RPMI8226 (cell line): ENCODE measurements at regions not wholly inside any gene's neighbourhood (a gene's known extent, or its start where the extent isn't known, plus 50 kb on each side); places are given as distances from the start of the nearest gene placed in this dataset.

Experiments used
- DNase-seq: peaks from one replicate; pipeline ENCODE4 v3.0.0-alpha.2; 2015

DNA sequence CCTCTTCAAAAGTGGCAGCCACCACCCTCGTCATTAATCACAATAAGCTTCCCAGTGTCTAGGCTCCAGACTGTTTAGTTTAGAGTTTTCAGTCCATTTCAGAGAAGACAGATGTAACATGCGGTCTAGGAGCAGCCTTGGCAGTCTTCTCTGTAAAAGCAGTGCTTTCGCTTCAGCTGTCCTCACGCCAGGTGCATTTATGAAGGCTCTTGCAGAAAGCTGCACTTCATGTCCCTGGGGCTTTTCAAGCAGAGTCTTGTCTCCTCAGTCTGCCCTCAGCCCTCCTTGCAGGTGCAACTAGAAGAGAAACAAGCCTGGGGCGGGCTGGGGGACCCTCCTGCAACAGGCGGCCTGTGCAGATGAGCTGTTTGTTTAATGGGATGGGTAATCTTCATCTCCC, 281.9 kb downstream of the DRD1 start:
- peak; percentile 5 for DNase-seq

DNA sequence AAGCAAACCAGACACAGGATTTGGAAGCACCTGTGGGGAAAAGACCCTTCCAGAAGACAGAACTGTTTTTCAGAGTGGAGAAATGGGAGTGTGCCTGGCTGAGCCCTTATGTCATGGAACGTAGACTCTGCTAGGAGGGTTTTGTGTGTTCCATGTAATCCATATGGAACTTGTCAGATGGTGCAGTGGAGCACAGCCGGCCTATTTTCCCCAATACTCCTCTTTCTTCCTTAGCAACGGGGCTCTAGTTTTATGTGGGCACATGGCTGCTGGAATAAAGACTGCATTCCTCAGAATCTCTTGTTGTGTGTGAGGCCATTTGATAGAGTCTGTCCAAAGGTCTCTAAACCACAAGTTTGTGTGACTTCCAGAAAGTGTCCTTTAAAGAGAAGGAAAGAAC, 284.0 kb downstream of the DRD1 start:
- DNase-seq, result no peak

DNA sequence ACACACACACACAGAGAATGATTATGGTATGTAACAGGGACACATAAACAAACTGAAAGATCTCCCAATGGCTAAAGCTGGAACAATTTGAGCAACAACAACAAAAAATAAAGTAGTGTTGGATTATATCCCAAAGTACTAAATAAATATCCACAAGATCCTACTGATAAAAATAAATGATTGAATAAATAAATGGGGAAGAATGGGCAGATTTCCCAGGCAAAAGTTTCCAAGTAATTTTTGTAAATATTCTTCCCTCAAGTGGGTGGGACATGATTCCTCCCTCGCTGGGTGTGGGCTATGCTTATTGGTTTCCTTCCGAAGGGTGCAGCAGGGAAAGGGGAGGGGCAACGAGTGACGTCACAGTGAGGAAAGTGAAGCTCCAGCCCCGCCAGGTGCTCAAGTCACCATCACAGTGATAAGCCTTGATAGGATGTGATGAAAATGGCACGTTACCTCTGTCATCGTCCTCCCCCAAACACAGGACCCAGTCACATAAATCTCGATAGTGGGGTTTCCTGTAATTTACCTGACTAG, 295.3 kb downstream of the DRD1 start:
- no peak for DNase-seq

DNA sequence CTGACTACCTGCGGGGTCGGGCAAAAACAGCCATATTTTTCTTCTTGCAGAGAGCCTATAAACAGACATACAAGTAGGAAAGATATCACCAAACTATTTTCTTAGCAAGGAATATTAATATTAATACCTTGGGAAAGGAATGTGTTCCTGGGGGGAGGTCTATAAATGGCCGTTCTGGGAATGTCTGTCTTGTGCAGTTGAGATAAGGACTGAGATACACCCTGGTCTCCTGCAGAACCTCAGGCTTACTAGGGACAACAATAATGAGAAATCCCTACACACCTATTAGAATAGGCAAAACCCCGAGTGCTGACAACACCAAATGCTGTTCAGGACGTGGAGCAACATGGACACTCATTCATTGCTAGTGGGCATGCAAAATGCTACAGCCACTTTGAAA, 297.2 kb downstream of the DRD1 start:
- no peak for DNase-seq

DNA sequence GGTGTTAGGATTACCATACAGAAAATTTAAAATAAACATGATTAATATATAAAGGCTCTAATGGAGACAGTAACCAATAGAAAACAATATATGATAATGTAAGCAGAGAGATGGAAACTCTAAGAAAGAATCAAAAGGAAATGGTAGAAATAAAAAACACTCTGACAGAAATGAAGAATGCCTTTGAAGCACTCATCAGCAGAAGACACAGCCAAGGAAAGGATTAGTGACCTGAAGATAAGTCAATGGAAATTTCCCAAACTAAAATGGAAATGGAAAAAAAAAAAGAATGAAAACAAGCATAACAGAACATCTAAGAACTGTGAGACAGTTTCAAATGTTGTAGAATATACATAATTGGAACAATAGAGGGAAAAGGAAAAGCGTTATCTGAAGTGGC, 302.6 kb downstream of the DRD1 start:
- no peak for DNase-seq

DNA sequence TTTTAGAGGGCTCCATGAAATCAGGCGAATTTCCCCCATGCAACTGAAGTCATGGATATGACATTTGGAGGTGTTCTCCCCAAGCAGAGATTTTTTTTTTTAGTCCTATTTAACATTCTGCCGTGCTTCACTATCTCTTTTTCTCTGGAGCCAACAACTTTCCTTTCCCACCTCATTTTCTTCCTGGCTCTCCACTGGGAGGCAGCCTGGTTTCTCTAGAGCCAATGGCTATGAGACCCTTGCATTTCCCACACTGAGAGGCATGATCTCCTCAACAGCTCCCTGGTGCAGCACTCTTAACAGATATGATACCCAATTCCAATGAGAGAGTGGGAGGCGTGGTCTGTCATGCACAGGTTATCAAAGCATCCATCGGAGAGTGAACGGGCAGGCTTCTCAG, 310.8 kb downstream of the DRD1 start:
- DNase-seq, result no peak

DNA sequence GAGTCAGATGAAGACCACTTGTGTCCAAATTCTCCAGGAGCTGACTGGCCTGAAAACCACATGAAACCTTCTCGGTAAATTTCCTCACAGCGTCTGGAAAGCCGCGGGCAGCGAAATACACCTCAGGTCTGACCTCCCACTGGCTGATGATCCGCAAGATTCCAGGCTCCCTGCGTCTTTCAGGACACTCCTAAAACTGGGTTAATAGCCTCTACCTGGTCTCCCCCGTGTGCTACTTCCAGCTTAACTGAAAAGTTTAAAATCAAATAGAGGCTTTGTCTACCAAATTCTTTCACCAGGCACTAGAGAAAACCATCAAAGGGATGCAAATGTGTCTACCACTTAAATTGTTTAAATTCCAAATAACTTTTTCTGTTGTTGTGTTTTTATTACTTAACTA, 312.6 kb downstream of the DRD1 start:
- no peak for DNase-seq

DNA sequence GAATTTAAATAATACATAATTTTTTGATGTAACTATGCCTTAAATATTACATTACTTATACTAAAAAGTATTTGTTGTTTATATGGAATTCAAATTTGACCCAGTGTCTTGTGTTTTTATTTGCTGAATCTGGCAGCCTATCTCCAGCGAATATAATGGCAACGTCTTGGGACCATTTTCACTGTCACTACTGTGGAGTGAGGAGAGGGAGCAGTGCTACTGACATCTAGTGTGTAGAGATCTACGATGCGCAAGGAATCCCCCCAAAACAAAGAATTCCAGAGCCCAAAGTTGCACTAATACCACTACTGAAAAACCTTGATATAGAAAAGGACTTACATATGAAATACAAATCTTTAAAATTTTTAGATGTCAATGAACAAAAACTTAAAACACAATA, 314.4 kb downstream of the DRD1 start:
- no peak for DNase-seq

DNA sequence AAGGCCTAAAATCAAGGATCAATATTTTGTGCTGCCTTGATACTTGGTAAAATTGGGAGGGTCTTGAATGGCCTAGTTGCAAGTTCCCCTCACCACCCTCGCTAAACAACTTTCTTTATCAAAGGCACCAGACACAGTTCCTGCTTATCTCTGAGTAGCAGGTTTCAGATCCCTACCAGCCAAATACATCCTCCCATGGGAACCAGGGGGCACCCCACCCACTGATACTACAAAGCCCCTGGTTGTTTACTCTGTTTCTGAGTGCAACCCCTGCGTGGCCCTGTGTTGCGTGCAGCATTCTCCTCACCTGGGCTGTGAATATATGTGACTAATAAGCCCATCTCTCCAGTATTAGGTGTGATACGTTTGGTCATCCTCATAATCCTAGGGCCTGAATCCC, 314.9 kb downstream of the DRD1 start:
- no peak for DNase-seq

DNA sequence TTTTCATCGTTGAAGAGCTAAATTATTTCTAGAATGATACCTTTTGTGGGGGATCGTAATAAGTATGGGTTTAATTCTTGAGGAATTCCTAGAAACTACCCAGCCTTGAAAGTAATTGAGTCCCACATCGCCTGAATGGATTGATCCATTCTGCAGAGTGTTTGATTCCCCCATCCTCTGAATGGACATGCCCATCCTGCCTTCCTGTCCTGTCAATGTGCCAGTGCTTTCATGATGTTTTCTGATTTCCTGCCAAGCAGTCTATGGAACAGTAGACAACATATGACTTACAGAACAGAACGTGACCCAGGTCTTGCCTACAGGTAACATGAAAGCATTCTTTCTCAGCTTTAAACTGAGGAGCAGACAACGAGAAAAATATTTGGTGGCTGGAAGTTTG, 319.2 kb downstream of the DRD1 start:
- DNase-seq, result no peak

DNA sequence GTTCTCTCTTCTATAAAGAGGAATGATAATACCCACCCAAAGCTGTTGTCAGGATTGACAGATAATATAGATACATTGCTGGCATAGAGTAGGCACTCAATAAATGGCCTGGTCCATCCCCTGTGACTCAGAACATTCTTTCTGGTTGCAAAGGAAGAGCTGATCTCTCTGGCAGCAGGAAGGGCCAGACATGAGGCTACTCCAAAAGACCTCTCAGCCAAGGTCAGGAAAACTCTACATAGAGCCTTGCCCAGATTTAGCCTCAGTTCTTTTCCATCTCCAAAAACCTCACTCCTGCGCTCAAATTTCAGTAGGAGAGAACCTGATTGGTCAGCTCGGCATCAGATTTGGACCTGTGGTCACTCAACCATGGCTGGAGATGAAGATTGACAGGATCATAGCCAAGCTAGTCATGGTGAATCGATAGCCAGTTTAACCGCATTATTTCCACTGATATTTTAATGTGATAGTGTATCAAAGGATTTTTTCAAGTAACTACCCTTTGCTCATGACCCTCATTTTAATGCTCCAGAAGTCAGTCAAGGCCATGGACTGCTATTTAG, 319.6 kb downstream of the DRD1 start:
- no peak for DNase-seq

DNA sequence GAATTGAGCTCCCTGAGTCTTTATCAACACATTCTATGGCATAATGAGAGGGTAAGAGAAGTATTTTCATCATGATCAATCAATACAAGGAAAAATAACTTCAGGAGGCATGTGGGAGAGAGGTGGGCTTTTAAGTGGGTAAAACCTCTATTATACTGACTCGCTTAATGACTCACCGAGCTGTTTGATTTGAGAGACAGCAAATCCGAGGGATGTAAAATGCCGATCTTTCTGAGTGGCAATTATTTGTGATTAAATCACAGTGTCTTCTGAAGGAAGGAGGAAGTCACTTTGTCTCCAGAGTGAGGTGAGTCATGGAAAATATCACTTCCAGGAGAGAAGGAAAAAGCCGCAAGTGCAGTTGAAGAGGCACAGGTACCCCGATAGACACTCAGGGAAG, 320.4 kb downstream of the DRD1 start:
- no peak for DNase-seq

DNA sequence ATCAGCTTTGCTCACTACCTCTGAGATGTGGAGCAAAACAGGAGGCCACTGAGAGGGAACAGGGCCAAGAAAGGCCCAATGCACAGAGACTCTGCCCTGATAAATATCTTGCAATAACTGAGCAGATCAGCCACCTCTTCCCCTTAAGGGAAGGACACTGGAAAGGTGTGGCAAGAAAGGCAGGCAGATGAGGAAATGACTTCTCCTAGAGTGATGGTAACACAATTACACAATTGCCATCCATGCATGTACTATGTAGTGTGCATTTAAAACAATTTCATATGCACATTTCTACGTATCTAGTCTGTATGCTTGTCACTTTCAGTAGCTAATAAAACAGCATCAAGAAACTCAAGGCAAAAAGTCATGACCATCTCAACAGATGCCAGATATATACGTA, 322.5 kb downstream of the DRD1 start:
- no peak for DNase-seq

DNA sequence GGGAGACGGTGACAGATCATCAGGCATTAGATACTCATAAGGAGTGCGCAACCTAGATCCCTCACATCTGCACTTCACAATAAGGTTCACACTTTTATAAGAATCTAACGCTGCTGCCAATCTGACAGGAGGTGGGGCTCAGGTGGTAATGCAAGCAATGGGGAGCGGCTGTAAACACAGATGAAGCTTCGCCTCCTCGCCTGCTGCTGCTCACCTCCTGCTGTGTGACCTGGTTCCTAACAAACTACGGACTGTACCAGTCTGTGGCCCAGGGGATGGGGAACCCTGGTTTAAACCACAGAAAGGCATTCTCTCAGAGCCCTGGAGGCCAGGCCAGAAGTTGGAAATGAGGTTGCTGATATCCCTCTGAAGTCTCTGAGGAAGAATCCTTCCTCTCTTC, 323.6 kb downstream of the DRD1 start:
- DNase-seq, result no peak

DNA sequence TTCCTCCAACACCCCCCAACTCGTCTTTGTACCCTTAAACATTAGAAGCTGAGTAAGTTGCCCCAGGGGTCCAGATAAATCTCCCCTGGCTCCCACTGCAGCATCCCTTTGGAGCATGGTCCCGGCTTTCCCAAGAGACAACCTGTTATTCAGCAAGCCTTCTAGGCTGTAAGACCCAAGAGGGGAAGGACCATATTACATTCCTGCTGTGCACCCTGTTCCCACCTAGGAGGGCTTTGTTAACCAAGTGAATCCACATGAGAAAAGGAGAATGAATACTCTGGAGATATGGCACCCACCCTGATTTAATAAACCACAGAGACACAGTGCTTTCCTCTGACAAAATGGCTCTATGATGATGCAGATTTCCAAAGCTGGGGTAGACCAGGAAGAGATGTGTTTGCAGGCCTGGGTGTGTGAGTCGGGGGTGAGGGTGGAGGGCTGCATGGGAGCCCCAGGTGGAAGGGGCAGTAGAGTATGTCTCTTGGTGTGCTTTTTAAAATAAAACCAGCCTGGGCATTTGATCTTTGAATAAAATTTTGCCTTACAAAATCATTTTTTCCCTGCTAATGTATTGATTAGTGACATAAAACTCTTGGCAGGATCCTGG, 325.2 kb downstream of the DRD1 start:
- no peak for DNase-seq

DNA sequence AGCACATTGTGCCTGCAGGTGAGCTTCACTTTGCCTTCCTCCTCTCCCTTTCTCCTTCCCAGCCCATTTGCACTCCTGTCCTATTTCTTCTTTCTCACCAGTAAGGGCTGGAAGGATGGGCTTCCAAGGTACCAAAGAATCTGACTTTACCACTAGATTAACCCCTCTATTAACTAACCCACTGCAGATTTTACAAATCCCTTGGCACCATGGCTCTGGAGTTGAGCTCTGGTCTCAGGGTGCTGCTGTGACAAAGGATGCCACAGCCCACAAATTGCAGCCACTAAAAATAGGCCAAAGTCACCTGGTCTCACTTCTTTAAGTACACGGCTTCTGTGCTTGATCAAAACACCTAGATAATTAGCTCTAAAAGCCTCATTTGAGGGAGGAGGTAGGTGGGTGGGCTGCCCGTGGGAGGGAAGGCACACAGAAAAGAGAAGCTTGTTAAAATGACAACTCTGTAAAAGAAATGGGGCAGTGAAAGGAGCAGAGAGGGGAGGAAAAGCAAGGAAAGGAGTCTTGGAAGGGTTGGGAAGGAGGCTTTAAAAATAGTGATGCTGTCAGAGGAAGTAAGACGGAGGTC, 327.4 kb downstream of the DRD1 start:
- DNase-seq, result no peak

DNA sequence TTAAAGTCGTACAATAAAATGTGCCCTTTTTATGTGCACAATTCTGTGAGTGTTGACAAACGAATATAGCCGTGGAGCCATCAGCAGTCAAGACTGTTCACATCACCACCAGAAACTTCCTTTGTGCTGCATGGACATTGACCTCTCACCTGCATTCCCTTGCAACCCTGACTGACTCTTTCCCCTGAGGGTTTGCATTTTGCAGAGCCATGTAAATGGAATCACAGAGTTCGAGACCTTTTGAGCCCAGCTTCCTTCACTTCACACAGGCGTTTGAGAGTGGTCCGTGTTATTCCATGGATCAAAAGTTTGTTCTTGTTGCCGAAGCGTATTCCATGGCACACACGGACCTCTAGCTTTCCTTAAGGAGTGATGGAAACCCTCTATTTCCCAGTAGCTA, 328.2 kb downstream of the DRD1 start:
- DNase-seq, result no peak

DNA sequence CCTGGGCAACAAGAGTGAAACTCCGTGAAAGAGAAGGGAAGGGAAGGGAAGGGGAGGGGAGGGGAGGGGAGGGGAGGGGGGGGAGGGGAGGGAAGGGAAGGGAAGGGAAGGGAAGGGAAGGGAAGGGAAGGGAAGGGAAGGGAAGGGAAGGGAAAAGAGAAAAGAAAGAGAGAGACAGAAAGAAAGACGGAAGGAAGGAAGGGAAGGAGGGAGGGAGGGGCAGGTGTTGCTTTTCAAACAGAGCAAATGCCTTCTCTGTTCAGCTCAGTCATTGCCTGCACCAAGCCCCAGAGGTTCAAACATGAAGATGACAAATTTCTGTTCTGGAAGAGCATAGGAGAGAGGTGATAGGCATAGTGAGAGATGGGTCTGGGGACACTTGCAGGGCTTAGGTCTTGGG, 330.0 kb downstream of the DRD1 start:
- DNase-seq, result no peak

DNA sequence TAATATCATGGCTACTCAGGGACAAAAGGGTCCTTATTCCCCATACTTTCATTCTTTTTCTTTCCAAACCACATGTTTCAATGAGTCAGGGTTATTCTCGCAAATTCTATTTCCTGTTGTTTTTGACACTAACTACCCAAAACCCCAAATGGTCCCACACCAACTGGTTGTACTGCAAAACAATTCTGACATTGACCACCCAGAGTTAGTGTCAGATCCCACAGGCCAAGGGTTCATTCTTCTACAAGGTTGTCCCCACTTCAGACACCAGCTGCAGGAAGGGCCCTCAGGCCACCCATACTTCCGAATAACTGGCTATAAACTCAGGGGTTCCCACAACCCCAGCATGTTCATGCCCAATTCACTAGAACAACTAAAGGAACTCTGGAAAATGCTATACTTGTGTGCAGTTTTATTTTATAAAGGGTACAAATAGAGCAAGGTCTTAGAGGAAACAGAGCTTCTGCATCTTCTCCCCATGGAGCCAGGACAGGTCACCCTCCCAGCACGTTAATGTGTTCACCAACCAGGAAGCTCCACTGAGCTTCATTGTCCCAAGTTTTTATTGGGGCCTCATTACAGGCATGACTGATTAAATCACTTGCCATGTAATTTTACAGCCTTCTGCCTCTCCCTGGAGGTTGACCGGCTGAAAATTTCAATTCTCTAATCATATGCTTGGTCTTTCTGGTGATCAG, 334.8 kb downstream of the DRD1 start:
- no peak for DNase-seq

DNA sequence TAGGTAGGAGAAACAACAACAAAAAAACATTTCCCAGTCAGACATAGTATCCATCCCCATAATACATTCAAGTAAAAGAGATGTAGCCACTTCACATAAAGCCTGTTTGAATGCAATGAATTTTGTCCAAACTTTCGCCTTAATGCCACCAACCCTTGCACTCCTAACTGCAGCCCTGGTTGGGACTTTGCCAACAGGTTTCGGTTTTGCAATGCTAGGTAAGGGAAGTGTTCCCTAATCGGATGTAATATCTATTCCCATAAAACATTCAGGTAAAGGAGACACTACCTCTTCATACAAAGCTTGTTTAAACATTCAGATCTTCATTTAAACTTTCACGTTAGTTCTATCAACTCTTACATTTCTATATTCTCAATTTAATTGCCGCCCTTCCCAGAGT, 336.1 kb downstream of the DRD1 start:
- no peak for DNase-seq

DNA sequence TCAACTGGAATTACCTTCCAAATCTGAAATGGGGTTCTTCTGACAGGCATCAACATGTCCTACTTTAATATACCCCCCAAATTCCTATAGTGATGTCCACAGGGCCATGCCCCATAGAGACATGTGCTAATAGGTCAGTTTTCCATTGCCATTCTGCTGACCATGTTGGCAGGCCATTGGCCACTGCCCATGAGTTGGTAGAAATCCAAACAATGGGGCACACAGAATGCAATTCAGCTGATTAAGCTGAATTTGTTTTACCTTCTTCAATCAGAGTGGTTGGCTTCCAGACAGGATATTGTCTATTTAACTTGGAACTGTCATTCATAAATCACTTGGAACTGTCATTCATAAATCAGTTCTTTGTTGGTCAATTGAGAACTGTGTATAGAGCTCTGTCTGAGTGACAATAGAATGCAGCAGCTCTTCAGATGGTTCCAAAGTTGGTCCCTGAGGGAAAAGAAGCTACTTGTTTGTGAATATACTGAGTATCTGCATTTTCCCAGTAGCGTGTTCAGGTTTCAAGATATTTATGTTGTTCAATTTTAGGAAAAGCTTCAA, 336.9 kb downstream of the DRD1 start:
- DNase-seq, result no peak

DNA sequence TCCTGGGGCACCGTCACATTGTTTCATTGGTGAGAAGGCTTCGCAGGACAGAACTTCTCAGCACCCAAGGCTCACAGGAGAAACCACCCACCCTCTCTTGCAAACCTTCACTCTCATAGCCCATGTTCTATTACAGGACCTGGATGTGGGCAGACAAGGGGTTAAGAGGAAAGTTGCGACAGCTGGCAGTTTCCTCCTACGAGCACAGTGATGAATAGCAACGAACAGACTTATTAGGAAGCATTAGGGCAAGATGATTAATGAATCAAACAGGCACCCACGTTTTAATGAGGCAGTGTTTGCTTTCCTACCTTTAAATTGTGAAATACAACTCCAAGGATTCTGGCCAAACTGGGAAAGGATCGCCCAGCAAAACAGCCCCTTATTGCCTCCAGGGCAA, 339.3 kb downstream of the DRD1 start:
- no peak for DNase-seq

DNA sequence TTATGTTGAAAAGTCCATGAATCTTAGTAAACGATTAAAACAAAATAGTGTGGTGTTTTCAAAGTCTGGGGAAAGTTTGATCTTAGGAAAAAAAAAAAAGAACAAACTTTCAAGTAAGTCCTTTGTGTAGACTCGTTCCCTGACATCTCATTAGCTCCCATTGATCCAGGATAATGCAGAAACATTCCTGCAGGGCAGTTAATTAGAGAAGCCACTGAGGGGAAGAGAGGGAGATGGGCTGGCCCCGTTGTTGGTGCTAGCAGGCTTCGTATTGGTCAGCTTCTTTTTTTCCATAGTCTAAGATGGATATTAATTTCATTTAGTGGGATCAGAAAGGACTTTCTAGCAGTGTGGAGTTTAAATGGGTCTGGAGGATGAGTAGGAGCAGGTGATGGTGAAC, 340.2 kb downstream of the DRD1 start:
- DNase-seq, result no peak

DNA sequence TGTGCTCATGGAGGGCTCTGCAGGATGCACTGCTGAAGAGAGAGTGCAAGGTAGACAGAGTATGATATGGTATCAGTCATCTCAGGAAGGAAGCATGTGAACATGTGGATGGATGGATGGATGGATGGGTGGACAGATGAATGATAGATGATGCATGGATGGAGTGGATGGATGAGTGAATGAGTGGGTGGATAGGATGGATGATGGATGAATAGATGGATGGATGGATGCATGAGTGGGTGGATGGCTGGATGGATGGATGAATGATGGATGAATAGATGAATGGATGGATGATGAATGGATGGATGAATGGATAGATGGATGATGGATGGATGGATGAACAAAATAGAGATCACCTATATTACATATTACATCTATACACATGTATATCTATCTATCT, 341.3 kb downstream of the DRD1 start:
- DNase-seq, result no peak
